ENCODE measurements at regions not wholly inside any gene's neighbourhood (a gene's known extent, or its start where the extent isn't known, plus 50 kb on each side); places are given as distances from the start of the nearest gene placed in this dataset.

- H3K9me3 ChIP-seq (replicated peaks; ENCODE audit: control insufficient read depth, insufficient read depth, low read depth, low read length) = no peaks in the 10 kb centered on the region
- intact Hi-C loops (cut with micrococcal nuclease) (no loop called here), in situ Hi-C loops (cut with MboI) (no loop called here)
- H3K27me3 ChIP-seq (ENCODE audit: control insufficient read depth in 2 of 2, insufficient read depth in 2 of 2, low read length in 2 of 2) = no peaks in the 10 kb centered on the region
- BruUV-seq (replicated peaks) = no TSS peak
- H2AFZ ChIP-seq (ENCODE audit: low read depth, low read length) = no peak overlapping the region
- CTCF ChIA-PET (ENCODE audit: low intra/inter-chr PET ratio) = no interaction called here
- no peak overlapping the region for H3K4me2 ChIP-seq (ENCODE audit: insufficient read depth, low read length)
- no peaks in the 10 kb centered on the region for H3K4me1 ChIP-seq (replicated peaks in 1 of 2; ENCODE audit: control insufficient read depth in 2 of 2, insufficient read depth in 2 of 2, low read length in 2 of 2)
- DNase-seq (ENCODE audit: extremely low read depth in 1 of 4, low spot score in 3 of 4) (no peak), FAIRE-seq (no peak), ATAC-seq (no peak)
- 6% methylated on average over 2 of the region's 2 CpGs for WGBS (ENCODE audit: insufficient coverage, low coverage, missing lambda C conversion rate)
- H3K4me3 ChIP-seq = no peak overlapping the region
- no peaks in the 10 kb centered on the region for H3K79me2 ChIP-seq (ENCODE audit: control insufficient read depth, insufficient read depth, low read length)
- no peak overlapping the region for H3K27ac ChIP-seq (ENCODE audit: extremely low read depth, low read depth, low read length)
- POLR2A ChIA-PET = no interaction called here
- H3K9me1 ChIP-seq (ENCODE audit: control insufficient read depth, insufficient read depth, low read length) = no peaks in the 10 kb centered on the region
- H4K20me1 ChIP-seq (replicated peaks; ENCODE audit: control insufficient read depth, insufficient read depth, low read length) = no peaks in the 10 kb centered on the region
- H3K36me3 ChIP-seq (ENCODE audit: control insufficient read depth, insufficient read depth, low read length) = no peaks in the 10 kb centered on the region
- TF ChIP-seq HDAC3 (IDR thresholded peaks at IDR 0.05; ENCODE audit: borderline replicate concordance, partially characterized antibody) = no peak
- no peak overlapping the region for H3K9ac ChIP-seq (ENCODE audit: insufficient read depth in 1 of 2, low read depth in 2 of 2, low read length in 2 of 2)
These were observed 211.6 kb upstream of the TAPT1 start for GRCh38 chr4:16437836-16438235.

- H3K36me3 ChIP-seq (ENCODE audit: control insufficient read depth, insufficient read depth, low read length) = no peaks in the 10 kb centered on the region
- DNase-seq (ENCODE audit: extremely low read depth in 1 of 4, low spot score in 3 of 4) = no peak
- H3K9me3 ChIP-seq (replicated peaks; ENCODE audit: control insufficient read depth, insufficient read depth, low read depth, low read length) = no peaks in the 10 kb centered on the region
- no peaks in the 10 kb centered on the region for H3K4me1 ChIP-seq (replicated peaks in 1 of 2; ENCODE audit: control insufficient read depth in 2 of 2, insufficient read depth in 2 of 2, low read length in 2 of 2)
- no peaks in the 10 kb centered on the region for H4K20me1 ChIP-seq (replicated peaks; ENCODE audit: control insufficient read depth, insufficient read depth, low read length)
- TF ChIP-seq COPS2 (conservative IDR thresholded peaks at IDR 0.05) (no peak), CEBPB (tag; IDR thresholded peaks at IDR 0.05) (no peak), RHOXF2B (CRISPR knock-in tag; conservative IDR thresholded peaks at IDR 0.05) (no peak), POLR2H (tag; IDR thresholded peaks at IDR 0.05; ENCODE audit: low read depth) (no peak), SMAD4 (CRISPR knock-in tag; conservative IDR thresholded peaks at IDR 0.05) (no peak), BCLAF1 (IDR thresholded peaks at IDR 0.05; ENCODE audit: borderline replicate concordance in 1 of 2, control insufficient read depth in 1 of 2, low read depth in 2 of 2, low read length in 1 of 2) (no peak), MCM2 (IDR thresholded peaks at IDR 0.05; ENCODE audit: low read depth) (no peak), MXI1 (IDR thresholded peaks at IDR 0.05; ENCODE audit: low read depth, low read length) (no peak), ZNF124 (CRISPR knock-in tag; IDR thresholded peaks at IDR 0.05) (no peak), SMARCA5 (IDR thresholded peaks at IDR 0.05) (no peak), PRMT5 (CRISPR knock-in tag; IDR thresholded peaks at IDR 0.05) (no peak)
- no peaks in the 10 kb centered on the region for H3K79me2 ChIP-seq (ENCODE audit: control insufficient read depth, insufficient read depth, low read length)
- H2AFZ ChIP-seq (ENCODE audit: low read depth, low read length) = no peak overlapping the region
- no peak for FAIRE-seq
- BruUV-seq (replicated peaks) = no TSS peak
- ATAC-seq = no peak
- intact Hi-C loops (cut with micrococcal nuclease) (no loop called here), in situ Hi-C loops (cut with MboI) (no loop called here)
- H3K4me2 ChIP-seq (ENCODE audit: insufficient read depth, low read length) = no peak overlapping the region
- no peak overlapping the region for H3K27ac ChIP-seq (ENCODE audit: extremely low read depth, low read depth, low read length)
- no peaks in the 10 kb centered on the region for H3K27me3 ChIP-seq (ENCODE audit: control insufficient read depth in 2 of 2, insufficient read depth in 2 of 2, low read length in 2 of 2)
- no peak overlapping the region for H3K4me3 ChIP-seq
- H3K9ac ChIP-seq (ENCODE audit: insufficient read depth in 1 of 2, low read depth in 2 of 2, low read length in 2 of 2) = no peak overlapping the region
- POLR2A ChIA-PET = interaction anchor here (0.5 kb wide), 1 partner anchor 54 kb away, joined by 3 read pairs; no protein-coding TSS in a partner anchor
- CTCF ChIA-PET (ENCODE audit: low intra/inter-chr PET ratio) = no interaction called here
- no peaks in the 10 kb centered on the region for H3K9me1 ChIP-seq (ENCODE audit: control insufficient read depth, insufficient read depth, low read length)
These were observed 205.6 kb upstream of the TAPT1 start for GRCh38 chr4:16431866-16432265.
